Naive thymus-derived CD4-positive, alpha-beta T cell (primary cell): ENCODE measurements at regions not wholly inside any gene's neighbourhood (a gene's known extent, or its start where the extent isn't known, plus 50 kb on each side); places are given as distances from the start of the nearest gene placed in this dataset.
"Not testable (repeated sequence)": the region's sequence is repeated elsewhere in the genome, so short reads cannot be mapped to it uniquely, and the experiment has no call there.

ENCODE experiments used
- ATAC-seq: fragments of 150-1000 bp; cut with Tn5 transposase; 2 replicates; pipeline ENCODE4 v1.10.0; 2021; ENCODE audit warnings: mild to moderate bottlenecking, moderate library complexity
- CTCF ChIA-PET: fragments of 350-600 bp; sonication (Branson Sonifier 250); formaldehyde crosslinking; loops from one replicate; lab custom pipeline; 2021; ENCODE audit warnings: antibody characterized with exemption; lab: Charles Lee
- POLR2A ChIA-PET: fragments of 350-600 bp; sonication (Branson Sonifier 250); formaldehyde crosslinking; loops from one replicate; lab custom pipeline; 2021; ENCODE audit warnings: antibody characterized with exemption, inconsistent platforms; lab: Charles Lee
- DNase-seq, 9 donors: peaks; one replicate each; pipeline versions ENCODE4 v3.0.0 to v3.0.0-alpha.2; 2020 to 2022; ENCODE audit warnings: mixed read lengths in 1 of 9
- H3K27ac ChIP-seq: one replicate; pipeline ENCODE4 v1.7.0; 2013; ENCODE audit warnings: mild to moderate bottlenecking, low read depth, low read length, moderate library complexity
- H3K27me3 ChIP-seq, 2 donors: one replicate each; pipeline ENCODE4 v1.7.0; 2013; ENCODE audit warnings: low read length in 2 of 2, mild to moderate bottlenecking in 2 of 2, moderate library complexity in 2 of 2; ENCODE audit not compliant: control insufficient read depth in 2 of 2, insufficient read depth in 2 of 2
- H3K36me3 ChIP-seq, 3 experiments: 1 replicate in 2 of 3; 2 replicates in 1 of 3; pipeline ENCODE4 v1.7.0; 2013; ENCODE audit warnings: low read length in 3 of 3, mild to moderate bottlenecking in 3 of 3, moderate library complexity in 1 of 3; ENCODE audit not compliant: insufficient read depth in 3 of 3, control insufficient read depth in 2 of 3
- H3K4me1 ChIP-seq, 2 donors: one replicate each; pipeline ENCODE4 v1.7.0; 2013; ENCODE audit warnings: low read length in 2 of 2, mild to moderate bottlenecking in 2 of 2, moderate library complexity in 1 of 2; ENCODE audit not compliant: control insufficient read depth in 2 of 2, insufficient read depth in 2 of 2
- H3K4me3 ChIP-seq: 2 replicates; pipeline ENCODE4 v1.7.0; 2013; ENCODE audit warnings: mild to moderate bottlenecking, low read length
- H3K9me3 ChIP-seq, 3 experiments: 1 replicate in 2 of 3; 2 replicates in 1 of 3; pipeline ENCODE4 v1.7.0; 2013; ENCODE audit warnings: low read length in 3 of 3; ENCODE audit not compliant: control insufficient read depth in 2 of 3
- H3K27ac Mint-ChIP-seq, 9 donors: one replicate each; pipeline ENCODE4 v1.8.0; 2020 to 2022; ENCODE audit warnings: mixed read lengths in 9 of 9, mild to moderate bottlenecking in 8 of 9, moderate library complexity in 5 of 9, inconsistent platforms in 2 of 9
- H3K27me3 Mint-ChIP-seq, 5 donors: one replicate each; pipeline ENCODE4 v1.8.0; 2021 to 2022; ENCODE audit warnings: mixed read lengths in 5 of 5, mild to moderate bottlenecking in 1 of 5
- H3K36me3 Mint-ChIP-seq, 5 donors: one replicate each; pipeline ENCODE4 v1.8.0; 2020 to 2022; ENCODE audit warnings: mixed read lengths in 5 of 5, mild to moderate bottlenecking in 3 of 5, inconsistent platforms in 1 of 5
- H3K4me1 Mint-ChIP-seq, 7 donors: one replicate each; pipeline ENCODE4 v1.8.0; 2020 to 2022; ENCODE audit warnings: mixed read lengths in 7 of 7, mild to moderate bottlenecking in 3 of 7, inconsistent platforms in 1 of 7
- H3K4me3 Mint-ChIP-seq, 10 donors: one replicate each; pipeline ENCODE4 v1.8.0; 2020 to 2022; ENCODE audit warnings: mild to moderate bottlenecking in 10 of 10, mixed read lengths in 10 of 10, moderate library complexity in 6 of 10, inconsistent platforms in 2 of 10
- H3K9me3 Mint-ChIP-seq, 11 donors: one replicate each; pipeline ENCODE4 v1.8.0; 2020 to 2022; ENCODE audit warnings: mixed read lengths in 11 of 11, mild to moderate bottlenecking in 4 of 11, inconsistent platforms in 1 of 11, moderate library complexity in 1 of 11
- intact Hi-C, 2 donors: fragments of 100-400 bp; cut with micrococcal nuclease; formaldehyde crosslinking; loops; one replicate each; pipeline ENCODE4 v1.15.1; 2023

GRCh38 chr13:87821512-87821911 is 150.3 kb downstream of the SLITRK5 start:
- intact Hi-C loops = no loop called here
- no peak for DNase-seq

GRCh38 chr13:87826301-87826700 is 155.1 kb downstream of the SLITRK5 start:
- H3K27me3 ChIP-seq, H3K4me3 ChIP-seq, H3K27ac Mint-ChIP-seq, H3K4me3 Mint-ChIP-seq, H3K4me1 ChIP-seq, CTCF ChIA-PET, POLR2A ChIA-PET, H3K4me1 Mint-ChIP-seq, ATAC-seq, H3K9me3 ChIP-seq, H3K9me3 Mint-ChIP-seq, H3K36me3 Mint-ChIP-seq, DNase-seq, intact Hi-C loops, H3K36me3 ChIP-seq, H3K27ac ChIP-seq, H3K27me3 Mint-ChIP-seq: not testable (repeated sequence)

More at GRCh38 chr13:87821512-87821911, 150.3 kb downstream of the SLITRK5 start:
- H3K27ac Mint-ChIP-seq = no peak overlapping the region
- ATAC-seq = no peak
- H3K36me3 Mint-ChIP-seq = no peaks in the 10 kb centered on the region
- H3K4me1 Mint-ChIP-seq = no peaks in the 10 kb centered on the region
- Histone ChIP-seq H3K27ac (no peak overlapping the region), H3K4me1 (no peaks in the 10 kb centered on the region), H3K27me3 (no peaks in the 10 kb centered on the region), H3K4me3 (no peak overlapping the region), H3K9me3 (no peaks in the 10 kb centered on the region), H3K36me3 (no peaks in the 10 kb centered on the region)
- ChIA-PET POLR2A (no interaction called here), CTCF (no interaction called here)
- H3K4me3 Mint-ChIP-seq = no peak overlapping the region
- peaks cover 0 to 6% (median 0%) of the 10 kb centered on the region in 11 donors for H3K9me3 Mint-ChIP-seq
- no peaks in the 10 kb centered on the region for H3K27me3 Mint-ChIP-seq

- intact Hi-C loops = no loop called here
- peaks cover 0 to 6% (median 2%) of the 10 kb centered on the region in 11 donors for H3K9me3 Mint-ChIP-seq
- no peaks in the 10 kb centered on the region for H3K4me1 Mint-ChIP-seq
- no peaks in the 10 kb centered on the region for H3K27me3 Mint-ChIP-seq
- Histone ChIP-seq H3K4me1 (no peaks in the 10 kb centered on the region), H3K36me3 (no peaks in the 10 kb centered on the region), H3K9me3 (no peaks in the 10 kb centered on the region), H3K27me3 (no peaks in the 10 kb centered on the region), H3K4me3 (no peak overlapping the region), H3K27ac (no peak overlapping the region)
- no peak overlapping the region for H3K27ac Mint-ChIP-seq
- CTCF ChIA-PET = no interaction called here
- DNase-seq (no peak), ATAC-seq (no peak)
- no peak overlapping the region for H3K4me3 Mint-ChIP-seq
- POLR2A ChIA-PET = no interaction called here
- H3K36me3 Mint-ChIP-seq = no peaks in the 10 kb centered on the region
These were observed 156.3 kb downstream of the SLITRK5 start for GRCh38 chr13:87827479-87827878.

- H3K4me1 Mint-ChIP-seq = peaks cover 0 to 13% (median 0%) of the 10 kb centered on the region in 7 donors
- Histone ChIP-seq H3K4me3 (no peak overlapping the region), H3K27me3 (no peaks in the 10 kb centered on the region), H3K9me3 (no peaks in the 10 kb centered on the region), H3K36me3 (no peaks in the 10 kb centered on the region), H3K27ac (no peak overlapping the region), H3K4me1 (no peaks in the 10 kb centered on the region)
- no peak overlapping the region for H3K4me3 Mint-ChIP-seq
- H3K27ac Mint-ChIP-seq = no peak overlapping the region
- no peaks in the 10 kb centered on the region for H3K36me3 Mint-ChIP-seq
- peaks cover 0 to 10% (median 1%) of the 10 kb centered on the region in 11 donors for H3K9me3 Mint-ChIP-seq
- DNase-seq (no peak), ATAC-seq (no peak)
- H3K27me3 Mint-ChIP-seq = no peaks in the 10 kb centered on the region
- intact Hi-C loops = no loop called here
- ChIA-PET CTCF (no interaction called here), POLR2A (no interaction called here)
These were observed 166.4 kb downstream of the SLITRK5 start for GRCh38 chr13:87837522-87837921.

GRCh38 chr13:87837946-87838345 is 166.8 kb downstream of the SLITRK5 start:
- H3K36me3 Mint-ChIP-seq = no peaks in the 10 kb centered on the region
- intact Hi-C loops = no loop called here
- peaks cover 0 to 13% (median 0%) of the 10 kb centered on the region in 7 donors for H3K4me1 Mint-ChIP-seq
- H3K4me1 ChIP-seq = no peaks in the 10 kb centered on the region
- DNase-seq = no peak
- CTCF ChIA-PET = no interaction called here
- no peak overlapping the region for H3K27ac ChIP-seq
- H3K4me3 Mint-ChIP-seq = no peak overlapping the region
- POLR2A ChIA-PET = no interaction called here
- H3K27ac Mint-ChIP-seq = no peak overlapping the region
- no peak overlapping the region for H3K4me3 ChIP-seq
- H3K27me3 Mint-ChIP-seq = no peaks in the 10 kb centered on the region
- peaks cover 0 to 10% (median 1%) of the 10 kb centered on the region in 11 donors for H3K9me3 Mint-ChIP-seq
- no peak for ATAC-seq
- H3K27me3 ChIP-seq = no peaks in the 10 kb centered on the region
- H3K36me3 ChIP-seq = no peaks in the 10 kb centered on the region
- H3K9me3 ChIP-seq = no peaks in the 10 kb centered on the region

DNA sequence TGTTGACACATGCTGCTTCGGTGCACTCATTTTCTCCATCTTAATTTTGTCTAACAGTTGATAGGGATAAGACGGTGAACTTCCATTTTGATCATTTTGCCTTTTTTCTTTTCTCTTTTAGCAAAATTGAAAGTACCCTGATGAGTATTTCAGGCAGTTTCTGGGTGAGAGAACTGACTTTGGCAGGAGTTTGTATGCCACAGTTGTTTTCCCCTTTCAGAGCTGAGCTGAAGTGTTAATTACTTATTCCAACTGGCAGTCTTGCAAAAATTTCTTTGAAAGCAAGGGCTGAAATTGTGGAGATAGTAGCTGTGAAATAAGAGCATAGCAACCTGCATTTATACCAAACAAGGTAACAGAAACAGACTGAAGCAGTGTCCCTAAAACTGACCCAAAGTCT is 180.2 kb downstream of the SLITRK5 start:
- no peaks in the 10 kb centered on the region for H3K4me1 ChIP-seq
- no peaks in the 10 kb centered on the region for H3K36me3 ChIP-seq
- H3K27me3 Mint-ChIP-seq = no peaks in the 10 kb centered on the region
- H3K27me3 ChIP-seq = no peaks in the 10 kb centered on the region
- peaks cover 0 to 36% (median 14%) of the 10 kb centered on the region in 11 donors for H3K9me3 Mint-ChIP-seq
- ChIA-PET POLR2A (no interaction called here), CTCF (no interaction called here)
- no peaks in the 10 kb centered on the region for H3K9me3 ChIP-seq
- H3K27ac ChIP-seq = no peak overlapping the region
- H3K4me3 ChIP-seq = no peak overlapping the region
- intact Hi-C loops = no loop called here
- H3K36me3 Mint-ChIP-seq = no peaks in the 10 kb centered on the region
- H3K4me3 Mint-ChIP-seq = no peak overlapping the region
- H3K27ac Mint-ChIP-seq = no peak overlapping the region
- no peaks in the 10 kb centered on the region for H3K4me1 Mint-ChIP-seq
- no peak for DNase-seq
- no peak for ATAC-seq

- ChIA-PET POLR2A (no interaction called here), CTCF (no interaction called here)
- no peak overlapping the region for H3K27ac Mint-ChIP-seq
- H3K4me1 Mint-ChIP-seq = peaks cover 0 to 2% (median 0%) of the 10 kb centered on the region in 7 donors
- H3K27me3 Mint-ChIP-seq = no peaks in the 10 kb centered on the region
- intact Hi-C loops = no loop called here
- H3K9me3 Mint-ChIP-seq = peaks cover 0 to 38% (median 16%) of the 10 kb centered on the region in 11 donors
- no peak overlapping the region for H3K4me3 Mint-ChIP-seq
- H3K36me3 ChIP-seq = no peaks in the 10 kb centered on the region
- H3K27me3 ChIP-seq = no peaks in the 10 kb centered on the region
- ATAC-seq (no peak), DNase-seq (no peak)
- no peak overlapping the region for H3K27ac ChIP-seq
- H3K9me3 ChIP-seq = no peaks in the 10 kb centered on the region
- no peak overlapping the region for H3K4me3 ChIP-seq
- no peaks in the 10 kb centered on the region for H3K36me3 Mint-ChIP-seq
- no peaks in the 10 kb centered on the region for H3K4me1 ChIP-seq
These were observed 184.4 kb downstream of the SLITRK5 start for GRCh38 chr13:87855553-87855952.
